ENCODE measurements at regions not wholly inside any gene's neighbourhood (a gene's known extent, or its start where the extent isn't known, plus 50 kb on each side); places are given as distances from the start of the nearest gene placed in this dataset.
A peak's percentile ranks its signal among the peaks of the same experiment; 100 is the strongest.
"Not testable (repeated sequence)": the region's sequence is repeated elsewhere in the genome, so short reads cannot be mapped to it uniquely, and the experiment has no call there.

DNA sequence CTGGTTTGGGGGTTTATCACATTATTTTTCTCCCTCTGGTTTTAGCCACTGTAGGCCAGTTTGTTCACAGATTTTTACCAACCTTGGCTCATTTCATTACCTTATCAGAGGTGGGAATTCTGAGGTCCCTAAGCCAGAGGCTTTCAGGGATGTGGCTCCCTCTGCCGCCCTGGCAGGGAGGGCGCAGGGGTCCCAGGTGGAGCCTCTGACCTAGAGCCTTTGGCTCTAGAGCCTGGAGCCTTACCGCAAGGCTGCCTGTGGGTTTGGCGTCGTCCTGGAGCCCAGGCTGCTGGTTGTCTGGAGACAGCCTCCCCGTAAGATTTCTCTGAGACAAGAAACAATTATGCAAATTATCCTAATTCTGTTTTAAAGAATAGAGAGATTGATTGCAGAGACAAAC, 188.0 kb downstream of the LMLN start:
- DNase-seq, result not testable (repeated sequence)

DNA sequence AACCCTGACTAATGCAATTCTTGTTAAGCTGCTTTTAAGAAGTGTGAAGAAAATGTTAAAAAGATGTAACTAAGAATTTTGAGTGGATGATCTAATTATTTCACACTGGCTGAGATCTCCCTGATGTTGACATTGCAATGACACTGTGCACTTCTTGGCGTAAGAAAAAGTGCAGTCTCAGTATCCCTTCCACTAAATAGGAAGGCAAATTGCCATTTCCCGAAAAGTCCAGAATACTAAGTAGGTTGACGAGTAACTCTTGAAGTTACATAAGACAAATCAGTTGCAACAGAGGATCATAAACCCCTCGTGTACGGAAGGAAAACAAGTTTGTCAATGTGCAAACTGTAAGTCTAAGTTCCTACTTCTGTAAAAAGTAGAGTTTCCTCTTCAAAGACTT, 189.9 kb downstream of the LMLN start:
- not testable (repeated sequence) for DNase-seq

DNA sequence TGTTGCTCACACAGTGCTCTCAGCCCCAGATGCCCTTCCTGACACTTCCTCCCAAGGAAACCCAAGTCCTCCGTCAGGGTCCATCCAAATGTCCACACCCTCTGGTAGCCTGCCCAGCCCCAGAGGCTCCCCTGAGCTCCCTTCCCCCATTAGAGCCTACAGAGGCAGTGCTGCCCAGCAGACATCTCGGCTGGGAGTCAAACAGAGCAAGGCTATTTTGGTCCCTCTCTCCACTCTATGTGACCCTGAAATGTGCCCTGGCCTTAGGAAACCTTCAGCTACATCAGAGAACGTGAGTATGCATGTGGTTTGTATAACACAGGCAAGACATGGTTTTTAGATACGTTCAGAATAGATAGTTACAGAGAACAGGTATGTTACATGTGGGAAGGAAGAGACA, 191.8 kb downstream of the LMLN start:
- DNase-seq, result not testable (repeated sequence)

DNA sequence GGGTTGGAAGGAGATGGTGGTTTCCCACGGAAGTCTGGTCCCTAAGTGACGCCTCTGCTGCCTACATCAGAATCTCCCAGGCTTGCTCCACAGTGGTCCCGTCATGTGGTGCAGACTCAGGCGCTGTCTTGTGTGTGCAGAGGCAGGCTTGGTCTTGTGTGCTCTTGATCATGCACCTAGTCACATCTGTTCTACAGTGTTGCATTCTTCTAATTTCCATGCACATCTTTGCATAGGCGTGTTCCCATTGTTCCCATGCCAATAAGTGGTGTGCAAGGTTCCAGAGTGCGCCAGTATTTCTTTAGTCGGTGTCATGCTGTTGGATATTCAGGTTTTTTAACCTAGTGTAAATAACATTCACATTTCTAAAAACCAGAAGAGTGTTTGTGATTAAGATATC, 195.8 kb downstream of the LMLN start:
- DNase-seq, result not testable (repeated sequence)

DNA sequence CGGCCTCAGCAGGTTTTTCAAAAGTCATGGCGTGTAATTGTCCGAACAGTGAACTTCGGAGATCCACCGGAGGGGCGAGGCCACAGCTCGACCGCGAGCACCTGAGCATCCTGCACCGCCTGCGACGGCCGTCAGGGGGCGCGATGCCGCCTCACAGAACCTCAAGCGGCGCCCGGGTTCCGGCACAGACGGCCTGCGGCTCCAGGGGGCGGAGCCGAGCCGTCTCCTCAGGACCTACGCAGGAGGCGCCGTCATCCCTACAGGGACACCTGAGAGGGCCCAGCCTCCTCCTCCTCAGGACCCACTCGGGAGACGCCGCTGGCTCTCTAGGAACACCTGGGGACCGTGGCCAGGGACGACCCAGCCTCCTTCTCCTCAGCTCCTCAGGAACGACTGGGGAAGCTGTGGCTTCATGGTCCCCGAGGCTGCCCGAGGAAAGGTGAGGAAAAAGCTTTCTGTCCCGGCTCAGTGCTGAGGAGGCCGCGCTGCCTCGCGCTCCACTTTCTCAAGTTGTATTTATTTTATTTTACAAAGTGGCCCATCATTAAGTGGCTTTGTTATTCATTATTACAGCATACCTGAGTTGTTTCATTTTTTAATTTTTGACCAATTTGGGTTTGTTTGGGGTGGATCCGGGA, 197.3 kb downstream of the LMLN start:
- not testable (repeated sequence) for DNase-seq

DNA sequence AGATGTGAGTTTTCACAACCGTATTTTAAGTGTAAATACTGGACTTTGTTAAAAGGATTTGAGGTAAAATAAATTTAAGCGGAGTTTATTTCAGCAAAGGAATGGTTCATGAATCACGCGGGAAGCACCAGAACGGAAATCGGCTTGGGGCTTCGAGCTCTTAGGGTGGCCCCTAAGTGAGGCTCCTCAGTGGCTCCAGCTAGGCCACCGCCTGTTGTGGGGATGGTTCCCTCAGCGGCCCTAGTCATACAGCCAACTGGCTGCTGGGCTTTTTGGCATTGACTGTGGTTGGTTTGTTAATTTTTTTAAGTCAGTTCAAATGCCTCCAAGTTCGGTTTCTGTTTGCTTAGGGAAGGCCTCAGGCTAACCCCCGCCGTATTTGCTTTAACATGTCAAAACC, 198.0 kb downstream of the LMLN start:
- DNase-seq, result not testable (repeated sequence)

DNA sequence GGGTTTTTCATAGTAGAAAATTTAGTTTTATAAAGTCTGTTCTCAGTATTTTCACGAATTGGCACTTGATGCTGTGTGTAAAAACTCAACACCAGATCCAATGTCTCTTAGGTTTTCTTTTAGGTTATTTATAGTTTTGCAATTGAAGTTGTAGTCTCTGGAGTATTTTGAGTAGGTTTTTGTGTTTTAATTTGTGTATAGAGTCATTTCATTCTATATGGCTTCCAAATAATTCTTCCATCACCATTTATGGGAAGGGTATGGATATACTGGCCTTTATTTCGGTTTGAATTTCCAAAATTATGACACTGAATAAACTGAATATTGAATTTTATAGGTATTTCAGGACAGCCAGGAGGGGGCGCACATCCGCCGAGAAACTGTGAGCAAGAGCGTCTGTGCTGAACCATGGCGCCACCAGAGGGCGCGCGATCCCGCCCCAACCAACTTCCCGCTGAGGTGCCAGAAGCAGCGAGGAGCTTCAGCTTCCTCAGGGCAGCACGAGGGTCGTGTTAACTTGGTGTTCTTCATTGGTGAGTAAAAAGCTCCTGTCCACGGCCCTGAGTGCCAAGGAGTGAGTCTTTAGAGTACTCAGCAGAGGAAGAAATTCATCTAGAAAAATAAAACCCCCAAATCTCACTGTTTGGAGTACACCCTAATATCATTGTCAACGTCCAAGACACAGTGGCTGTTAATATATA, 207.5 kb downstream of the LMLN start:
- not testable (repeated sequence) for DNase-seq

DNA sequence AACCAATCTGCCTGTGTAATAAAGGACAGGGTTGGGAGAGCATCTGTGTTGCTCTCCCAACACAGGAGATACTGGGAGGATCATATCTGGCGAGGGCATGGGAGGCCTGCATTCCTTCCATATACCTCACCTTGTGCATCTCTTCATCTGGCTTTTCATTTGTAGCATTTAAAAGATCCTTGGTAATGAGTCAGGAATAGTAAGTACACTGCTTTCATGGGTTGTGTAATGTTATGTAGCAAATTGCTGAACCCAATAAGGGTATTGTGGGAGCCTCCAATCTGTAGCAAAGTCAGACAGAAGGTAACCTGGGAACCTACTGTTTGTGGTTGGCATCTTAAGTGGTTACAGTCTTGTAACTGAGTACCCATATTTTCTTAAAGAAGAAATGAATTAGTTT, 210.8 kb downstream of the LMLN start:
- DNase-seq, result peak; percentile 58

DNA sequence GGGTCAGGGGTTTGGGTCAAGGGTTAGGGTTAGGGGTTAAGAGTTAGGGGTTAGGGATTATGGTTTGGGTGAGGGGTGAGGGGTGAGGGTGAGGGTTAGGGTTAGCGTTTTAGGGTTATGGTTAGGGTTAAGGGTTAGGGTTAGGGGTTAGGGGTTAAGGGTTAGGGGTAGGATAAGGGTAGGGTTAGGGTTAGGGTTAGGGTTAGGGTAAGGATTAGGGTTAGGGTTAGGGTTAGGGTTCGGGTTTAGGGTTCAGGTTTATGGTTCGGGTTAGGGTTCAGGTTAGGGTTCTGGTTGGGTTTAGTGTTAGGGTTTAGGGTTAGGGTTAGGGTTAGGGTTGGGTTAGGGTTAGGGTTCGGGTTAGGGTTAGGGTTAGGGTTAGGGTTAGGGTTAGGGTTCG, 213.1 kb downstream of the LMLN start:
- DNase-seq, result not testable (repeated sequence)

DNA sequence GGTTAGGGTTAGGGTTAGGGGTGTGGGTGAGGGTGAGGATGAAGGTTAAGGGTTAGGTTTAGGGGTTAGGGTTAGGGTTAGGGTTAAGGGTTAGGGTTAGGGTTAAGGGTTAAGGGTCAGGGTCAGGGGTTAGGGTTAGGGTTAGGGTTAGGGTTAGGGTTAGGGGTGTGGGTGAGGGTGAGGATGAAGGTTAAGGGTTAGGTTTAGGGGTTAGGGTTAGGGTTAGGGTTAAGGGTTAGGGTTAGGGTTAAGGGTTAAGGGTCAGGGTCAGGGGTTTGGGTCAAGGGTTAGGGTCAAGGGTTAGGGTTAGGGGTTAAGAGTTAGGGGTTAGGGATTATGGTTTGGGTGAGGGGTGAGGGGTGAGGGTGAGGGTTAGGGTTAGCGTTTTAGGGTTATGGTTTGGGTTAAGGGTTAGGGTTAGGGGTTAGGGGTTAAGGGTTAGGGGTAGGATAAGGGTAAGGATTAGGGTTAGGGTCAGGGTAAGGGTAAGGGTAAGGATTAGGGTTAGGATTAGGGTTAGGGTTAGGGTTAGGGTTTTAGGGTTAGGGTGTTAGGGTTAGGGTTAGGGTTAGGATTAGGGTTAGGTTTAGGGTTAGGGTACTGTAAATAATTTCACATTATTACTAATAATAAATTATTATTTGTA, 214.0 kb downstream of the LMLN start:
- DNase-seq, result not testable (repeated sequence)
